ES-I3 (cell line): ENCODE measurements at regions not wholly inside any gene's neighbourhood (a gene's known extent, or its start where the extent isn't known, plus 50 kb on each side); places are given as distances from the start of the nearest gene placed in this dataset.
"Not testable (repeated sequence)": the region's sequence is repeated elsewhere in the genome, so short reads cannot be mapped to it uniquely, and the experiment has no call there.

ENCODE experiments used
- H3K36me3 ChIP-seq: 2 replicates; pipeline ENCODE4 v1.6.1; 2013; ENCODE audit warnings: mild to moderate bottlenecking, low read length, control low read depth, moderate library complexity; ENCODE audit not compliant: insufficient read depth
- H3K4me1 ChIP-seq: 2 replicates; pipeline ENCODE4 v1.6.1; 2013; ENCODE audit warnings: mild to moderate bottlenecking, control low read depth, low read length; ENCODE audit not compliant: insufficient read depth
- H3K9ac ChIP-seq: 2 replicates; pipeline ENCODE4 v1.6.1; 2013; ENCODE audit warnings: low read depth, mild to moderate bottlenecking, low read length, moderate library complexity
- H3K9me3 ChIP-seq: 2 replicates; pipeline ENCODE4 v1.6.1; 2013; ENCODE audit warnings: mild to moderate bottlenecking, low read length, moderate library complexity; ENCODE audit not compliant: control insufficient read depth, insufficient read depth

- no peaks in the 10 kb centered on the region for H3K9me3 ChIP-seq
- no peaks in the 10 kb centered on the region for H3K36me3 ChIP-seq
- no peaks in the 10 kb centered on the region for H3K4me1 ChIP-seq
- H3K9ac ChIP-seq = no peak overlapping the region
Measured at GRCh38 chr3:147471741-147472140, 62.6 kb downstream of the ZIC1 start.

GRCh38 chr3:147472846-147473245, 63.7 kb downstream of the ZIC1 start:
- no peak overlapping the region for H3K9ac ChIP-seq
- no peaks in the 10 kb centered on the region for H3K9me3 ChIP-seq
- no peaks in the 10 kb centered on the region for H3K4me1 ChIP-seq
- H3K36me3 ChIP-seq = no peaks in the 10 kb centered on the region

GRCh38 chr3:147483145-147483544, 74.0 kb downstream of the ZIC1 start:
- Histone ChIP-seq H3K36me3 (no peaks in the 10 kb centered on the region), H3K4me1 (no peaks in the 10 kb centered on the region), H3K9ac (no peak overlapping the region), H3K9me3 (no peaks in the 10 kb centered on the region)

- Histone ChIP-seq H3K9ac (no peak overlapping the region), H3K4me1 (no peaks in the 10 kb centered on the region), H3K36me3 (no peaks in the 10 kb centered on the region), H3K9me3 (no peaks in the 10 kb centered on the region)
Measured at GRCh38 chr3:147483578-147483977, 74.4 kb downstream of the ZIC1 start.

- H3K9me3 ChIP-seq = no peaks in the 10 kb centered on the region
- no peak overlapping the region for H3K9ac ChIP-seq
- no peaks in the 10 kb centered on the region for H3K36me3 ChIP-seq
- no peaks in the 10 kb centered on the region for H3K4me1 ChIP-seq
Measured at GRCh38 chr3:147493065-147493464, 83.9 kb downstream of the ZIC1 start.

GRCh38 chr3:147493666-147494065, 84.5 kb downstream of the ZIC1 start:
- no peak overlapping the region for H3K9ac ChIP-seq
- H3K4me1 ChIP-seq = no peaks in the 10 kb centered on the region
- H3K36me3 ChIP-seq = no peaks in the 10 kb centered on the region
- H3K9me3 ChIP-seq = no peaks in the 10 kb centered on the region

- no peaks in the 10 kb centered on the region for H3K9me3 ChIP-seq
- H3K36me3 ChIP-seq = no peaks in the 10 kb centered on the region
- H3K9ac ChIP-seq = no peak overlapping the region
- no peaks in the 10 kb centered on the region for H3K4me1 ChIP-seq
Measured at GRCh38 chr3:147497286-147497685, 88.1 kb downstream of the ZIC1 start.

- Histone ChIP-seq H3K9me3 (no peaks in the 10 kb centered on the region), H3K36me3 (no peaks in the 10 kb centered on the region), H3K4me1 (no peaks in the 10 kb centered on the region), H3K9ac (no peak overlapping the region)
Measured at GRCh38 chr3:147507638-147508286, 98.6 kb downstream of the ZIC1 start.

- H3K36me3 ChIP-seq = no peaks in the 10 kb centered on the region
- H3K9ac ChIP-seq = no peak overlapping the region
- H3K4me1 ChIP-seq = peaks cover 5% of the 10 kb centered on the region; the same call in 1 of the 2 replicates
- H3K9me3 ChIP-seq = no peaks in the 10 kb centered on the region
Measured at GRCh38 chr3:147509448-147509847, 100.3 kb downstream of the ZIC1 start.

- Histone ChIP-seq H3K36me3 (no peaks in the 10 kb centered on the region), H3K4me1 (peaks cover 5% of the 10 kb centered on the region; the same call in 1 of the 2 replicates), H3K9me3 (no peaks in the 10 kb centered on the region), H3K9ac (no peak overlapping the region)
Measured at GRCh38 chr3:147513785-147514184, 104.6 kb downstream of the ZIC1 start.

GRCh38 chr3:147514366-147515160, 105.4 kb downstream of the ZIC1 start:
- no peaks in the 10 kb centered on the region for H3K9me3 ChIP-seq
- H3K9ac ChIP-seq = no peak overlapping the region
- no peaks in the 10 kb centered on the region for H3K36me3 ChIP-seq
- peaks cover 5% of the 10 kb centered on the region; the same call in 1 of the 2 replicates for H3K4me1 ChIP-seq

GRCh38 chr3:147518465-147518864, 109.3 kb downstream of the ZIC1 start:
- Histone ChIP-seq H3K9me3 (no peaks in the 10 kb centered on the region), H3K4me1 (peaks cover 4% of the 10 kb centered on the region; the same call in 1 of the 2 replicates), H3K9ac (no peak overlapping the region), H3K36me3 (no peaks in the 10 kb centered on the region)

- Histone ChIP-seq H3K36me3 (no peaks in the 10 kb centered on the region), H3K9me3 (no peaks in the 10 kb centered on the region), H3K9ac (no peak overlapping the region), H3K4me1 (no peaks in the 10 kb centered on the region)
Measured at GRCh38 chr3:147521646-147522045, 112.5 kb downstream of the ZIC1 start.

- not testable (repeated sequence) for H3K36me3 ChIP-seq, H3K9ac ChIP-seq, H3K9me3 ChIP-seq, H3K4me1 ChIP-seq
Measured at GRCh38 chr3:147522780-147523179, 113.6 kb downstream of the ZIC1 start.

- Histone ChIP-seq H3K4me1 (no peaks in the 10 kb centered on the region), H3K9ac (no peak overlapping the region)
Measured at GRCh38 chr3:147529551-147529950, 120.4 kb downstream of the ZIC1 start.

More at GRCh38 chr3:147529551-147529950, 120.4 kb downstream of the ZIC1 start:
- H3K36me3 ChIP-seq = no peaks in the 10 kb centered on the region
- no peaks in the 10 kb centered on the region for H3K9me3 ChIP-seq
